ENCODE measurements at regions not wholly inside any gene's neighbourhood (a gene's known extent, or its start where the extent isn't known, plus 50 kb on each side); places are given as distances from the start of the nearest gene placed in this dataset.

GRCh38 chr3:23685541-23686258 is 120.1 kb upstream of the UBE2E1 start:
- TF ChIP-seq, protein P1, sequence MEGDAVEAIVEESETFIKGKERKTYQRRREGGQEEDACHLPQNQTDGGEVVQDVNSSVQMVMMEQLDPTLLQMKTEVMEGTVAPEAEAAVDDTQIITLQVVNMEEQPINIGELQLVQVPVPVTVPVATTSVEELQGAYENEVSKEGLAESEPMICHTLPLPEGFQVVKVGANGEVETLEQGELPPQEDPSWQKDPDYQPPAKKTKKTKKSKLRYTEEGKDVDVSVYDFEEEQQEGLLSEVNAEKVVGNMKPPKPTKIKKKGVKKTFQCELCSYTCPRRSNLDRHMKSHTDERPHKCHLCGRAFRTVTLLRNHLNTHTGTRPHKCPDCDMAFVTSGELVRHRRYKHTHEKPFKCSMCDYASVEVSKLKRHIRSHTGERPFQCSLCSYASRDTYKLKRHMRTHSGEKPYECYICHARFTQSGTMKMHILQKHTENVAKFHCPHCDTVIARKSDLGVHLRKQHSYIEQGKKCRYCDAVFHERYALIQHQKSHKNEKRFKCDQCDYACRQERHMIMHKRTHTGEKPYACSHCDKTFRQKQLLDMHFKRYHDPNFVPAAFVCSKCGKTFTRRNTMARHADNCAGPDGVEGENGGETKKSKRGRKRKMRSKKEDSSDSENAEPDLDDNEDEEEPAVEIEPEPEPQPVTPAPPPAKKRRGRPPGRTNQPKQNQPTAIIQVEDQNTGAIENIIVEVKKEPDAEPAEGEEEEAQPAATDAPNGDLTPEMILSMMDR (IDR thresholded peaks at IDR 0.05), result no peak
- peak; percentile 96 for ATAC-seq (ENCODE audit: low FRiP score)
- peak; percentile 90 for DNase-seq (ENCODE audit: low spot score)

- DNase-seq (ENCODE audit: low spot score), result no peak
- ATAC-seq (ENCODE audit: low FRiP score), result no peak
- TF ChIP-seq, protein P1 (IDR thresholded peaks at IDR 0.05), result no peak
Observed at GRCh38 chr3:23686519-23686918, 119.2 kb upstream of the UBE2E1 start.

DNA sequence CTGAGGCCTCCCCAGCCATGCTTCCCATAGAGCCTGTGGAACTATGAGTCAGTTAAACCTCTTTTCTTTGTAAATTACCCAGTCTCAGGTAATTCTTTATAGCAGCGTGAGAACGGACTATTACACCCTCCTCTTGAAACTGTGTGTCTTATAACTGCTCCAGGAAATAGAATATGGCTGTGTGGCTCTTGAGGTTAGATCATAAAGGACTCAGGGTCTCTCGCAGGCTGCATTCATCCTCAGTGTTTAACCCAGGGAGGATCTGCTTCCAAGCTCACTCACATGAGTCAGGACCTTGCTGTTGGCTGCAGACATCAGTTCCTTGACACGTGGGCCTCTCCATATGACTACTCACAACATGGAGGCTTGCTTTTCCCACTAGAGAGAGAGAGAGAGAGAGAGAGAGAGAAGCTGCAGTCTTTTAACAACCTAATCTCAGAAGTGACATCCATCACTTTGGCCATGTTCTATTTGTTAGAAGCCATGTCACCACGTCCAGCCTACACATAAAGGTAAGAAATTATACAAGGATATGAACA is 114.3 kb upstream of the UBE2E1 start:
- TF ChIP-seq, protein P1 (IDR thresholded peaks at IDR 0.05), result no peak
- no peak for ATAC-seq (ENCODE audit: low FRiP score)
- no peak for DNase-seq (ENCODE audit: low spot score)

- peak; percentile 69 for ATAC-seq (ENCODE audit: low FRiP score)
- DNase-seq (ENCODE audit: low spot score), result no peak
- TF ChIP-seq, protein P1 (IDR thresholded peaks at IDR 0.05), result no peak
Observed at GRCh38 chr3:23696842-23697241, 108.9 kb upstream of the UBE2E1 start.

GRCh38 chr3:23697416-23697815 is 108.3 kb upstream of the UBE2E1 start:
- DNase-seq (ENCODE audit: low spot score) (no peak), ATAC-seq (ENCODE audit: low FRiP score) (no peak)
- TF ChIP-seq, protein P1 (IDR thresholded peaks at IDR 0.05), result no peak

DNA sequence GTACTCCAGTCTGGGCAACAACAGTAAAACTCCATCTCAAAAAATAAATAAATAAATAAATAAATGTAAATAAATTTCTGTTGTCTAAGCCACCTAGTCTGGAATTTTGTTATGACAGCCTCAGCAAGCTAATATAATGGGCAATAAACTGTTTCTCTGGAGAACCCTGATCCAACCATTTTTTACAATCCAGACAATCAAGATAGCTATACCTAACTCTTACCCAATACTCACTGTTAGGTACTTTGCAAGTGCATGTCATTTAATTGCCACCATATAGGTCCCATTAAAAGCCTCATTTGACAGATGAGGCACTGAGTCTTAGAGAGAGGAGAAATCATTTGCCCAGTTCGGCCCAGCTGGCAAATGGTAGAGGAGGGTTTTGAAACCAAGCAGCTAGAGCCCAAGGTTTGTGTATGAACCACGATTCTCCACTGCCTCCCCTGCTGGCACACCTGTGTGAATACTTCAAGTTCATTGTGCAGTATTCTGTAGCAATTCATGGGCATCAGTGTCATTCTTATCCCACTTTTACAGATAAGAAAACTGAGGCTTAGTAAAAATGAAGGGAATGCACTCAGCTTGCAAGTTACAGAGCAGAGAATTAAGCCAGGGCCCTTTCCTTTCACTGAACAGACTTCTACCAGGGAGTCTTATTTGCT is 107.0 kb upstream of the UBE2E1 start:
- TF ChIP-seq, protein P1 (IDR thresholded peaks at IDR 0.05), result no peak
- ATAC-seq (ENCODE audit: low FRiP score) (no peak), DNase-seq (ENCODE audit: low spot score) (no peak)
